Erythroblast (primary cell): ENCODE measurements at regions not wholly inside any gene's neighbourhood (a gene's known extent, or its start where the extent isn't known, plus 50 kb on each side); places are given as distances from the start of the nearest gene placed in this dataset.
A peak's percentile ranks its signal among the peaks of the same experiment; 100 is the strongest.

Source experiments
- DNase-seq, 2 experiments: peaks; one replicate each; lab custom pipeline; 2025; lab: John Stamatoyannopoulos, UW
- GATA1 ChIP-seq: IDR thresholded peaks from 2 replicates; pipeline ENCODE4 v1.6.1; 2011; ENCODE audit warnings: low read depth, mild to moderate bottlenecking, control low read depth, low read length, moderate library complexity
- POLR2A ChIP-seq: IDR thresholded peaks from 2 replicates; pipeline ENCODE4 v1.6.1; 2011; ENCODE audit warnings: mild to moderate bottlenecking, low read length

DNA sequence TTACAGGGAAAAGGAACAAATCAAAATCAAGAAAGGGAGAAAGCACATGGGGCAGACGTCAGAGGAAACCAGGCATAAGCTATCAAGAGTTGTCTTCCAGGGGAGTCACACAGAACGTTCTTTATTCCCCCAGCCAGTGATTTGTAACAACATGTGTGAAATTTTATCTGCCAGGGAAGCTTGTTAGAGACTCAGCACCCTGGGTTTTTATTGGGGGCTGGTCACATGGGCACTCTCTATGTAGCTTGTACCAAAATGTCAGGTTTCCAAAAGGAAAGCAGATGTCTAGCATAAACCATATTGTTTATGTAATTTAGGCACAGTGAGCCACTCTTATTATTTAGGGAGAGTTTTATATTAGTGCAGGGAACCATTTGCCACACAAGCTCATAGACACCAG lies 440.4 kb upstream of the DCN start:
- TF ChIP-seq GATA1 = no peak
- no peak for TF ChIP-seq POLR2A
- no peak for DNase-seq

DNA sequence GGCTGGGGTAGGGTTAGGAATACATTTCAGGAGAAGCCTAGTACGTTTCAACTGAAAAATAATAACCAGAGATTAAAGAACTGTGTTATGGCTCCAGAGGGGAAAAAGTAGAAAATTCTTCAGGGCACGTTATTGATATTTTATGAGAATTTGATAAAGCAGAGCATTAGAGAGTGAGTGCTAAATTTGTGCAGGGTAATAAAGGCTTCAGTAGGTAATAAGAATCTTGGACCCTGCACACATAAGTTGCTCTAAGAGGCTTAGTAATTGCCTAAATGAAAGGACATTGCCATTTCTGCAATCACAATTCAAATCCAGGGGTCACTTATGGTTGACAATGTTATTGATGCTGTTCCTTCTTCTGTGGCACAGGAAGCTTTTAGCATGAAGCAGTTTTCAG lies 439.4 kb upstream of the DCN start:
- DNase-seq = no peak
- TF ChIP-seq POLR2A (no peak), GATA1 (no peak)

DNA sequence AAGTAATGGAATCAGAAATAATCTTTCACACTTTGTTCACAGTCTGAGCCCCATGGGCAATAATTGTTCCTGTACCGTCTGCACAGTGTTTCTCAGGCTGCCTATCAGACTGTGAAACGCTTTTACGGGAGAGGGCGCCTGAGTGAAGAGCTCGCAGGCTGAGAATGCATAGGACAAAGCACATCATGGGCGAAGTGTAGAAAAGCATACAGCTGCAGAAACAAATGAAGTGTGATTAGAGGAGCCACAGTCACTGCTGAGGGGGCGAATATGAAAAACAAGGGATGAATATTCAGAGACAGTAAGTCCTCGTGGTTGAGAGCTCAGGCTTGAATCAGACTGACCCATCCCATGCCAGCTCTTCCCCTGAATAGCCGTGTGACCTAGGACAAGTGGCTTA lies 438.4 kb upstream of the DCN start:
- TF ChIP-seq GATA1 = no peak
- TF ChIP-seq POLR2A = no peak
- DNase-seq = no peak

DNA sequence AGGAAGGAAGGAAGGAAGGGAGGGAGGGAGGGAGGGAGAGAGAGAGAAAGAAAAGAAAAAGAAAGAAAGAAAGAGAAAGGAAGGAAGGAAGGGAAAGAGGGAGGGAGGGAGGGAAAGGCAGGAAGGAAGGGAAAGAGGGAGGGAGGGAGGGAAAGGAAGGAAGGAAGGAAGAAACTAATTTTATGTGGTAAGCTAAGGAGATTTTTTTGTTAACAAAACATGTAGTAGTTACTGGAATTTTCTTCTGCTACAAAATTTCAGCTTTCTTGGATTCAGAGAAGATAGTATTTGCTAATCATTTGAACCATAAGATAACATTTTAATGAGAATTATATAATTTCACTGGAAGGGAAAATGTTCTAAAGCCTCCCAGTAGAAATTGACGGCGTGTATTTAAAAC lies 437.8 kb upstream of the DCN start:
- no peak for DNase-seq
- TF ChIP-seq GATA1 = no peak
- no peak for TF ChIP-seq POLR2A

DNA sequence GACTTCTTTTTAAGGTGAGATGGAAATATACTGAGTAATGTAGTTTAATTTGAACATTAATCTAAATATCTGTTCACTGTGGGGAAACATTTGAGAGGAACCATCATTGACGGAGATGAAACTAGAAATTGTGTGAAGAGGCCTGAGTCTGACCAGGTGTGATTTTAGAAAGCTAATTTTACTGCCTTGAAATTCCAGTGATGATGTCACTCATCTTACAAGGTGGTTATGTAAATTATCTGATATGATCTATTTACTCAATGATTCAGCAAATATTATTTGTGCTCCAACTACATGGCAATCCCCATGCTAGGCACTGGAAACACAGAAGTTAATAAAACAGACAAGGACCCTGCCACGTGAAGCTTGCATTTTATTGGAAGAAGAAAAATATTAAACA lies 435.7 kb upstream of the DCN start:
- DNase-seq = peak in 1 of 2 experiments; percentile 1
- no peak for TF ChIP-seq GATA1
- no peak for TF ChIP-seq POLR2A

DNA sequence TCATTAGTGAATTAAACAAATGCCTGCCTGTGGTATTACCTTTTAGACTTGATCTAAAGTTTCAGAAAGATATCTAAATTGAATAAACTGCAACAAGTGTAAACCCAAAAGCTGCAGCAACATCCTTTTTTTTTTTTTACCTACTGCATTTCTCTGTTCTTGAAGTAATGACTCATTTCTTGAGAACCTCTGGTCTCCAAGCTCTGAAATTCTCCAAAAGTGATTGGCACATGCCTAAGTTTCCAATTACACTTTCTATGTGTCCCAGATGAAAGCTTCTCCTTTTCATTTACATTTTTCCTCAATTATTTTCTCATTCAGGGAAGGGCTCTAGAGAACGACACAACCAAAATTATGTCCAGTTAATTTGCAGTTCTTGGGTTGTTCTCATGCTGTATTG lies 435.2 kb upstream of the DCN start:
- DNase-seq = no peak
- TF ChIP-seq GATA1 (no peak), POLR2A (no peak)

DNA sequence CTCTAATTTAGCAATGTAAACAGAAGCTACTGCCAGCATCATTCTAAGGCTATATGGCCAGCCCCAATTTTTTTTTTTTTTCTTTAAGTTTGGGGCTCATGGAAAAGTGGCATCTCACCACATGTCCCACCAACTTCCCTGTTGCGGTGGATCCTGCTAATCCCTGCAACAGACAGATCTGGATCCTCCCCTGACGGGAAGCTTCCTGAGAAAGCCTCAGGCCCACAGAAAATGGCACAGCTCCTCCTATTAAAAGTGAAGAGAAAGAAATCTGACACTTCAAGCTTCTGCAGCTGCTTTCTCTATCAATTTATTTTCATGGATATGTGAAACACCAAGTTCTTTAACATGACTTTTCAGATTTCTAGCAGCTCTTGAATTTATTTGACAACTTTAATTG lies 433.8 kb upstream of the DCN start:
- DNase-seq = no peak

DNA sequence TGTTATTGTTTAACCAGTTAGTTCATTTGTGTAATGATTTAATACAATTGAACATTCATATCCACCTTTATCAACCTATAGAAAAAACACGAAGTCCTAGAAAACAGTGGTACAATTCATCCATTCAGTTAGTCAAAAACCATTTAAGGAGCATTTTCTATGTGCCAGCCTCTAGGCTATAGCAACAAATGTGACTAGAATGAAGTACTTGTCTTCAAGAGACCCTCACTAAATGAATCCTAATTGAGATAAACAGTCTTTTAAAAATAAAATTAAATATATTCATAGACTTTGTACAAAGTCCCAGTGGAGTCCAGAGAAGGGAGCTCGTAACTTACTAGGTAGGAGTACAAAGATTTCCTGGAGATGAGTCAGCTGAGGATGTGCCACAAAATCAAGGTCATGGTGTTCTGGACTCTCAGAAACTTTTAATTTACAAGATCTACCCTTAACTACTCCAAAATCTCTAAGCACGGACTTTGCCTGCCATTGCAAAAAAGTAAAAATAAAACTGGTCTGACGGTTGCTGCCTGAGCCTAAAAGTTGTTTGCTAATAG lies 430.7 kb upstream of the DCN start:
- no peak for DNase-seq
- TF ChIP-seq GATA1 (no peak), POLR2A (no peak)

More for the DNA sequence above, 433.8 kb upstream of the DCN start:
- TF ChIP-seq GATA1 (no peak), POLR2A (no peak)

DNA sequence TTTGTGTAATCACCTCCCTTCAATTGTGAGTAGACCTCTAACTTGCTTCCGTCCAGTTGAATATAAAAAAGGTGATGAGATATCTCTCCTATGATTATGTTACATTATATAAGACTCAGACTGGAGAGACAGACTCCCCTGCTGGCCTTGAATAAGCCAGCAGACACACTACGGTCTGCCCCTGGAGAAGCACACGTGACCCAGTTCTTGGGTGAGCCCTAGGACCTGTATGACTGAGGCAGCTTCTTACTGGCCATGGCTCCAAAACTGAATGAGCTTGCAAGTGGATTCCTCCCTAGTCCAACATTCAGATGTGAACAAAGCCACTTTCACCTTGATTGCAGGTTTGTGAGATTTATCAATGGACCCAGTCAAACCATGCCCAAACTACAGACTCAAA lies 427.9 kb upstream of the DCN start:
- no peak for TF ChIP-seq POLR2A
- no peak for DNase-seq

DNA sequence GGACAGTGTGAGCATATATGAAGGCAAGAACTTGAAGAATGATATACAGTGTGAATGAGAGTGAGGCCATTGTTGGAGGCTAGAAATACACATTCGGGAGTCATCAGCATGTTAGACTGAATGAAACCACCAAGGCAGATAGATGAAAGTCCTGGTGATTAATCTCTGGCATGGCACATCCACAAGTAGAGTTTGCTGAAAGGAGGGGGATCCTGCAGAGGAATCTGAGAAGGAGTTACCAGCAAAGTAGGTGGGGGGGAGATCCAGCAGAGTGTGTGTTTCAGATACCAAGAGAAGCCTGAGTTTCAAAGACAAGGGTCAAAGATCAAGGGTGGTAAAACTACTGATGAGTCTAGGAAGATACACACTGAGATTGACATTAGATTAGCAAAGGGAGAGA lies 426.7 kb upstream of the DCN start:
- no peak for DNase-seq
- no peak for TF ChIP-seq POLR2A
- no peak for TF ChIP-seq GATA1

DNA sequence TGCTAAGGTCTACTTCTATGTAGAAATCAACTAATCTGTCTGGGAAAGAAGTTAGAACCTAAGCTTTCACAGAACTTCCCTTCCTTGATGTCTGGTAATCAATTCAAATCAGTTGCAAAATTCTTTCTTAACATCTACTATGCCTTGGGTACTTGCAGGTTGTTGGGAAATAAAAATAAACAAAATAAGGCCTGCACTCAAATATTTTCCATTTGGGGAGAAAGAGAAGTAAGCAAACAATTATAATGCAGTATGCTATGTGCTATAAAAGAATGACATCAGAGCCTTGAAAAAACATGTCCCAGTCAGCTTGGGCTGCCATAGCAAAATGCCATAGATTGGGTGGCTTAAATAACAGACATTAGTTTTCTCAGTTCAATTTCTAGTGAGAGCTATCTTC lies 425.9 kb upstream of the DCN start:
- TF ChIP-seq POLR2A = no peak
- no peak for TF ChIP-seq GATA1
- no peak for DNase-seq

DNA sequence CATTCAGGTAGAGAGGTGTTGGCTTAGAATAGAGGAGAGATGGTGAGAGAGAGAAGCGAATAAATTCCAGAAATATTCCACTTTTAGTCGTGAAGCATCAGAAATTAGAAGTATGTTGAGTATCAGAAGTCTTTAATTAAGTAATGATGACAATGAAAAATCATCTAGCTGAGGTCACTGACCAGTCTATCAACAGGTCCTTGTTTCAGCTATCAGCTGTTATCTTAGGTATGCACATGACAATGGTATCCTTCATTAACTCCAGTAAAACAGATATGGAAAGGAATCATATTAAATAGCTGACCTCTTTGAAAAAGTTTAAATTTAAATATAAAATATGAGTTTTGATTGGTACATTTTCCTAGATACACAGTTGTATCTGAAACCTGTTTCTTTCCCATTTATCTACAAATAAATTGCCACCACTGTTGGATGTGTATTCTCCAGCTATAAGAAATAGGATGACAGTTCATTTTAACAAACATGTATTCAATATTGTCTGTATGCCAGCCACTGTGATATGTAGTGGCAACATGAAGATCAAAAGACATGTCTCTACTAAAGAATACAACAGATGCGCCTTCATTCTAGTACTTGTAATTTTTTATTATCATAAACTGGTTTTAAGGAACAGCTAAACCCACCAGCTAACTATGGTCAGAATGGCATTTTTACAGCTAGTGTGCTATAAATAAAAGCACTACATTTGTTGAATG lies 424.2 kb upstream of the DCN start:
- no peak for DNase-seq
- no peak for TF ChIP-seq POLR2A
- no peak for TF ChIP-seq GATA1

DNA sequence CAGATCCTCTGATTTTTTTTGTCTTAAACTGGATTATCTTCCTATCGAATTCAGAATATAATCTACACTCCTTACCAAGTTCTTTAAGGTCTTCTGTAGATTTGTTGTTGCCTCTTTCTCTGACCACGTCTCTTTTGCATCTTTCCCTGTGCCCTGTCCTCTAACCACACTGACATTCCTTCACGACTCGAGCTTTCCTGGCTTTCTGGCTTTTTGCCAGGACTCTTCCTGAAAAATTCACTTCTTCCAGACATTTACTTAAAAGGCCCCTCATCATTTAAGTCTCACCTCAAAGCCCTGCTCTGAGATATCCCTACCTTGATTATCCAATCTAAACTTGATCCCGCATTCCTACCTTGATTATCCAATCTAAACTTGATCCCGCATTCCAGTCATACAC lies 422.3 kb upstream of the DCN start:
- TF ChIP-seq POLR2A (no peak), GATA1 (no peak)
- no peak for DNase-seq

DNA sequence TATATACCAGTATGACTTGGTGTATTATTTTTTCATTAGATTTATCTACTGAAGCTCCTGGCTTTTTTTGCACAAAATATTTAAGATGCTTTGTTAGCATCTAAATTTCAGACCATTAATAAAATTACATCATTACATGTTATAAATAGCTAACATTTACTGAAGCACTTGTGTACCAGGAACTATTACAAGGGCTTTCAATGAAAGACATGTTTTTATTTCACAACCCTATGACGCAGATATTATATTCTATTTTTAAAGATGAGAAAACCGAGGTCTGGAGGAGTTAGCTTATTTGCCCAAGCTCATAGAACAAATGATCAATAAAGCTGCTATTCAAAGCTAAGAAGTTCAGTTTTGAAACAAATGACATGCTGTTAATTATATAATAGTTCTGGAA lies 420.4 kb upstream of the DCN start:
- DNase-seq = no peak
- TF ChIP-seq GATA1 = no peak
- TF ChIP-seq POLR2A = no peak

DNA sequence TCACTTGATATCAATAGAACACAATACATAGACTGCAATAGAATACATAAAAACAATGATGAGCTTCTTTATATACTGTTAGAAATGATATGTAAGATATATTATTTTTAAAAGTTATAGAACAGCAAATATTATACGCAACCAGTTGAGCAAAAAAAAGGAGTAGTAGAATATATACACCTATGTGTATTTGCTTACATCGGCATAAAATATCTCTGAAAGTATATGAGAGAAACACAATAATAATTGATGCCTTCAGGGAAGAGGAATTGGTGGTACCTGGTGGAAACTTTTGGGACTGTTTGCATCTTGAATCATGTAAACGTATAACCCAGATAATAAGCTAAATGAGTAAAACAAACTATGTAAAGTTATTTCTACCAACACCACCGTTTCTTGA lies 418.4 kb upstream of the DCN start:
- no peak for DNase-seq
- no peak for TF ChIP-seq POLR2A
- TF ChIP-seq GATA1 = no peak
